Breast epithelium (tissue), 3 donors: ENCODE measurements at regions not wholly inside any gene's neighbourhood (a gene's known extent, or its start where the extent isn't known, plus 50 kb on each side); places are given as distances from the start of the nearest gene placed in this dataset.

Experiments
- CTCF ChIP-seq, 3 donors: fragments of 450-650 bp; IDR thresholded peaks; one replicate each; pipeline ENCODE4 v1.5.1; 2016 to 2017; ENCODE audit warnings: antibody characterized with exemption in 3 of 3, mild to moderate bottlenecking in 3 of 3, moderate library complexity in 3 of 3
- POLR2A ChIP-seq: fragments of 450-650 bp; IDR thresholded peaks from one replicate; pipeline ENCODE4 v1.6.1; 2016; ENCODE audit warnings: antibody characterized with exemption, mild to moderate bottlenecking, moderate library complexity

GRCh38 chr2:234885886-234886285 lies 65.9 kb upstream of the SH3BP4 start:
- TF ChIP-seq CTCF (IDR thresholded peaks at IDR 0.05), result no peak
- no peak for TF ChIP-seq POLR2A
